ENCODE measurements at regions not wholly inside any gene's neighbourhood (a gene's known extent, or its start where the extent isn't known, plus 50 kb on each side); places are given as distances from the start of the nearest gene placed in this dataset.
"Not testable (repeated sequence)": the region's sequence is repeated elsewhere in the genome, so short reads cannot be mapped to it uniquely, and the experiment has no call there.

- no peak for DNase-seq
These were observed 50.2 kb upstream of the DACT2 start for GRCh38 chr6:168369786-168370185.

GRCh38 chr6:168370310-168370991, 50.9 kb upstream of the DACT2 start:
- peak; percentile 7 to 23 (median 16) for DNase-seq

- DNase-seq, result no peak
These were observed 51.6 kb upstream of the DACT2 start for GRCh38 chr6:168371185-168371584.

GRCh38 chr6:168371618-168371980, 52.0 kb upstream of the DACT2 start:
- DNase-seq, result no peak

- no peak for DNase-seq
These were observed 52.6 kb upstream of the DACT2 start for GRCh38 chr6:168371981-168372711.

- no peak for DNase-seq
These were observed 53.3 kb upstream of the DACT2 start for GRCh38 chr6:168372889-168373288.

- DNase-seq, result no peak
These were observed 53.8 kb upstream of the DACT2 start for GRCh38 chr6:168373389-168373788.

GRCh38 chr6:168374051-168374502, 54.5 kb upstream of the DACT2 start:
- DNase-seq, result no peak

GRCh38 chr6:168374541-168375071, 55.0 kb upstream of the DACT2 start:
- no peak for DNase-seq

GRCh38 chr6:168376120-168376519, 56.5 kb upstream of the DACT2 start:
- DNase-seq, result no peak

GRCh38 chr6:168376811-168377483, 57.4 kb upstream of the DACT2 start:
- no peak for DNase-seq

GRCh38 chr6:168377484-168377855, 57.9 kb upstream of the DACT2 start:
- no peak for DNase-seq

- DNase-seq, result no peak
These were observed 58.6 kb upstream of the DACT2 start for GRCh38 chr6:168377856-168378832.

GRCh38 chr6:168379579-168379978, 60.0 kb upstream of the DACT2 start:
- not testable (repeated sequence) for DNase-seq

- not testable (repeated sequence) for DNase-seq
These were observed 60.6 kb upstream of the SMOC2 start for GRCh38 chr6:168380166-168380955.

- DNase-seq, result no peak
These were observed 59.9 kb upstream of the SMOC2 start for GRCh38 chr6:168380956-168381605.

- no peak for DNase-seq
These were observed 59.1 kb upstream of the SMOC2 start for GRCh38 chr6:168381726-168382458.

GRCh38 chr6:168383062-168383854, 57.7 kb upstream of the SMOC2 start:
- no peak for DNase-seq
